Inflammatory macrophage (primary cell): ENCODE measurements at regions not wholly inside any gene's neighbourhood (a gene's known extent, or its start where the extent isn't known, plus 50 kb on each side); places are given as distances from the start of the nearest gene placed in this dataset.
"Not testable (repeated sequence)": the region's sequence is repeated elsewhere in the genome, so short reads cannot be mapped to it uniquely, and the experiment has no call there.

ENCODE experiments used
- DNase-seq, 2 donors: peaks; one replicate each; pipeline ENCODE4 v3.0.0-alpha.2; 2020 to 2022

- no peak for DNase-seq
Observed at GRCh38 chr4:111282035-111282434, 659.2 kb upstream of the PITX2 start.

- peak; percentile 53 to 60 for DNase-seq
Observed at GRCh38 chr4:111283066-111283677, 660.3 kb upstream of the PITX2 start.

GRCh38 chr4:111296466-111296865 is 673.6 kb upstream of the PITX2 start:
- DNase-seq: no peak

- DNase-seq: no peak
Observed at GRCh38 chr4:111303806-111304205, 680.9 kb upstream of the PITX2 start.

GRCh38 chr4:111323496-111323895 is 700.6 kb upstream of the PITX2 start:
- no peak for DNase-seq

GRCh38 chr4:111323916-111324315 is 701.0 kb upstream of the PITX2 start:
- no peak for DNase-seq

- no peak for DNase-seq
Observed at GRCh38 chr4:111326450-111326849, 703.6 kb upstream of the PITX2 start.

- no peak for DNase-seq
Observed at GRCh38 chr4:111330786-111331185, 707.9 kb upstream of the PITX2 start.

- no peak for DNase-seq
Observed at GRCh38 chr4:111334361-111334760, 711.5 kb upstream of the PITX2 start.

- not testable (repeated sequence) for DNase-seq
Observed at GRCh38 chr4:111337186-111337876, 714.5 kb upstream of the PITX2 start.

GRCh38 chr4:111359602-111360001 is 736.7 kb upstream of the PITX2 start:
- no peak for DNase-seq

- no peak for DNase-seq
Observed at GRCh38 chr4:111360906-111361305, 738.0 kb upstream of the PITX2 start.

GRCh38 chr4:111362941-111363361 is 740.1 kb upstream of the PITX2 start:
- DNase-seq: no peak

GRCh38 chr4:111377880-111378279 is 755.0 kb upstream of the PITX2 start:
- not testable (repeated sequence) for DNase-seq

GRCh38 chr4:111388561-111388960 is 756.7 kb upstream of the FAM241A start:
- DNase-seq: no peak

GRCh38 chr4:111391829-111392228 is 753.4 kb upstream of the FAM241A start:
- no peak for DNase-seq

- no peak for DNase-seq
Observed at GRCh38 chr4:111393781-111394180, 751.5 kb upstream of the FAM241A start.

GRCh38 chr4:111398906-111399330 is 746.3 kb upstream of the FAM241A start:
- no peak for DNase-seq

GRCh38 chr4:111399623-111400022 is 745.6 kb upstream of the FAM241A start:
- DNase-seq: no peak

- DNase-seq: no peak
Observed at GRCh38 chr4:111400741-111401140, 744.5 kb upstream of the FAM241A start.

GRCh38 chr4:111404673-111405072 is 740.6 kb upstream of the FAM241A start:
- DNase-seq: no peak

GRCh38 chr4:111405989-111406388 is 739.3 kb upstream of the FAM241A start:
- DNase-seq: no peak

- no peak for DNase-seq
Observed at GRCh38 chr4:111410571-111410970, 734.7 kb upstream of the FAM241A start.

GRCh38 chr4:111417521-111417920 is 727.7 kb upstream of the FAM241A start:
- no peak for DNase-seq

GRCh38 chr4:111433441-111433840 is 711.8 kb upstream of the FAM241A start:
- DNase-seq: no peak
